ENCODE measurements at regions not wholly inside any gene's neighbourhood (a gene's known extent, or its start where the extent isn't known, plus 50 kb on each side); places are given as distances from the start of the nearest gene placed in this dataset.

DNA sequence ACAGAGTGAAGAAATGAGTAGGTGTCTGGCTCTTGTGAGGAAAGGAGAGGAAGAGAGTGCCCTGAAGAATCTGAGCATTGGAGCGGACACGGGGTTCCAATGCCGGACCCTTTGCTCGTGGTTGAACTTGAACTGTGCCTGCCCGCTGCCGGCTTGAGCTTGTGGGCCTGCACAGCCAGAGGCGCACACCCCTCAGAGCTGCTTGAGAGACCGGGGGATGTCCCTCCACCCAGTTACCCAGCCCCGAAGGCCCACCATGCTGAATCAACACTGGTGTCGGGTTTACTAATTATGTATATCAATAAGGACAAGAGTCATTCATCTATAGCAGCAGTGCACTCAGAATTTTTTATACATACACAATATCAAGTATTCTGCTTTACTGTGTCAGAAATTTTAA is 218.3 kb upstream of the CST7 start:
- H3K27ac ChIP-seq (ENCODE audit: low read depth in 2 of 2, low read length in 2 of 2): no peak overlapping the region
- no peaks in the 10 kb centered on the region for H3K36me3 ChIP-seq (ENCODE audit: control insufficient read depth in 2 of 2, insufficient read depth in 2 of 2, low read length in 2 of 2)
- no peak overlapping the region for H3K9ac ChIP-seq (ENCODE audit: low read depth in 1 of 2, low read length in 2 of 2)
- no peak overlapping the region for H3K4me3 ChIP-seq (ENCODE audit: low read length in 2 of 2)
- H3K4me1 ChIP-seq (ENCODE audit: control insufficient read depth in 2 of 2, insufficient read depth in 2 of 2, low read length in 2 of 2): no peaks in the 10 kb centered on the region
- no peaks in the 10 kb centered on the region for H3K9me3 ChIP-seq (ENCODE audit: control insufficient read depth in 2 of 2, low read length in 2 of 2)
- H3K27me3 ChIP-seq (ENCODE audit: control insufficient read depth in 2 of 2, insufficient read depth in 2 of 2, low read length in 2 of 2): peaks cover 0 to 2% of the 10 kb centered on the region in 2 donors

DNA sequence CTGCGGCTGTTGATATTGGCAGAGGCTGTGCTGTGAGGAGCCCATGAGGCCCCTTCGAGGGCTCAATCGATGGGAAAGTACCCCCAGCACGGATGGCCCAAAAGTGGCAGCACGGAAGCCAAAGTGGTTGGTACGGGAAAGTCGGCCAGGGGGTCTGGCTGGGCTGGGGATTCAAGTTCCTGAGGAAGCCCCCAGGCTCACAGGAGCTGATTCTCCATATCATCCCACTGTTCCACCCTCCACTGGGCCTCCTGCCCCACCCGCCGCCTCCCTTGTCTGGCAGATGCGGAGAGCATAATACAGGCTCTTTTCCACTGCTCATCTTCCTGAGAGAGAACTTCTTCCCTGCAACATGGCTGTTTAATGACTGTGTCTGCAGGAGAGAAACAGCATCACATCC is 217.8 kb upstream of the CST7 start:
- H3K4me1 ChIP-seq (ENCODE audit: control insufficient read depth in 2 of 2, insufficient read depth in 2 of 2, low read length in 2 of 2): no peaks in the 10 kb centered on the region
- H3K4me3 ChIP-seq (ENCODE audit: low read length in 2 of 2): no peak overlapping the region
- peaks cover 0 to 2% of the 10 kb centered on the region in 2 donors for H3K27me3 ChIP-seq (ENCODE audit: control insufficient read depth in 2 of 2, insufficient read depth in 2 of 2, low read length in 2 of 2)
- H3K36me3 ChIP-seq (ENCODE audit: control insufficient read depth in 2 of 2, insufficient read depth in 2 of 2, low read length in 2 of 2): no peaks in the 10 kb centered on the region
- H3K9me3 ChIP-seq (ENCODE audit: control insufficient read depth in 2 of 2, low read length in 2 of 2): no peaks in the 10 kb centered on the region
- no peak overlapping the region for H3K27ac ChIP-seq (ENCODE audit: low read depth in 2 of 2, low read length in 2 of 2)
- no peak overlapping the region for H3K9ac ChIP-seq (ENCODE audit: low read depth in 1 of 2, low read length in 2 of 2)

DNA sequence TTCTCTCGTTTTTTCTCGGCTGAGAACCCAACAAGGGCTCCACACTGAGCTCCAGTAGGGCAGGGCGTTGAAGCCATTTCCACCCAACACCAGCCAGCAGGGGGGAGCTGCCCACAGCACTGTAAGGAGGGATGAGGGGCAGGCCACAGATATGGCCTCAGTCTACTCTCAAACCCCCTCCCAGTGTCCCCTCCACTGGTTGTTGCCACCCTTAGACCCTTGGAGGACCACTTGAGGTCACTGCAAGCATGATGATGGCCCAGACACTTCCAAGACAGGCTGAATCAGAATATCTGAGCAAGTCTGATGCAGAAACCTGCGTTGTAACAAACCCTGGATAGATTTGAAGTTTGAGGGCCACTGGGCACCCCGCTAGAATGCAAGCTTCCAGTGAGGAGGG is 217.0 kb upstream of the CST7 start:
- no peaks in the 10 kb centered on the region for H3K9me3 ChIP-seq (ENCODE audit: control insufficient read depth in 2 of 2, low read length in 2 of 2)
- no peak overlapping the region for H3K9ac ChIP-seq (ENCODE audit: low read depth in 1 of 2, low read length in 2 of 2)
- peaks cover 0 to 2% of the 10 kb centered on the region in 2 donors for H3K27me3 ChIP-seq (ENCODE audit: control insufficient read depth in 2 of 2, insufficient read depth in 2 of 2, low read length in 2 of 2)
- no peak overlapping the region for H3K4me3 ChIP-seq (ENCODE audit: low read length in 2 of 2)
- no peak overlapping the region for H3K27ac ChIP-seq (ENCODE audit: low read depth in 2 of 2, low read length in 2 of 2)
- no peaks in the 10 kb centered on the region for H3K36me3 ChIP-seq (ENCODE audit: control insufficient read depth in 2 of 2, insufficient read depth in 2 of 2, low read length in 2 of 2)
- no peaks in the 10 kb centered on the region for H3K4me1 ChIP-seq (ENCODE audit: control insufficient read depth in 2 of 2, insufficient read depth in 2 of 2, low read length in 2 of 2)

DNA sequence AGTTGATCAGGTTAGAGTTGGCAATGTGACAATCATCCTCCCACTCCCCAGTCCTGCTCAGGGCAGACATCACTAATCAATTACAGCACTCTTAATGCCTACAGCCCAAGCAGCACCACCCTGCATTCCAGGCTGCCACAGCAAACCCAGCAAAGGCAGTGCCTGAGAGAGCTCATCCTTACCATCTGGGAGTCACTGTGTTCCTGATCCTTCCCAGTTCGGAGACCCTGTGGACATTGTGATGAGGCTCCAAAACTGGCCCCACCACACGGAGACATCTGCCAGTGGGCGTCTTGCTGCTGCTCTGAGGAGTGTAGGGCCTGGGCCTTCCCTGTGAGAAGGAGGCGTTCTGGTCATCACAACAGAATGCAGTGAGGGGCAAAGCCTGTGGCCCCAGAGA is 216.5 kb upstream of the CST7 start:
- Histone ChIP-seq H3K4me3 (ENCODE audit: low read length in 2 of 2) (no peak overlapping the region), H3K27me3 (ENCODE audit: control insufficient read depth in 2 of 2, insufficient read depth in 2 of 2, low read length in 2 of 2) (peaks cover 0 to 2% of the 10 kb centered on the region in 2 donors), H3K9ac (ENCODE audit: low read depth in 1 of 2, low read length in 2 of 2) (no peak overlapping the region), H3K36me3 (ENCODE audit: control insufficient read depth in 2 of 2, insufficient read depth in 2 of 2, low read length in 2 of 2) (no peaks in the 10 kb centered on the region), H3K9me3 (ENCODE audit: control insufficient read depth in 2 of 2, low read length in 2 of 2) (no peaks in the 10 kb centered on the region), H3K27ac (ENCODE audit: low read depth in 2 of 2, low read length in 2 of 2) (no peak overlapping the region), H3K4me1 (ENCODE audit: control insufficient read depth in 2 of 2, insufficient read depth in 2 of 2, low read length in 2 of 2) (no peaks in the 10 kb centered on the region)

DNA sequence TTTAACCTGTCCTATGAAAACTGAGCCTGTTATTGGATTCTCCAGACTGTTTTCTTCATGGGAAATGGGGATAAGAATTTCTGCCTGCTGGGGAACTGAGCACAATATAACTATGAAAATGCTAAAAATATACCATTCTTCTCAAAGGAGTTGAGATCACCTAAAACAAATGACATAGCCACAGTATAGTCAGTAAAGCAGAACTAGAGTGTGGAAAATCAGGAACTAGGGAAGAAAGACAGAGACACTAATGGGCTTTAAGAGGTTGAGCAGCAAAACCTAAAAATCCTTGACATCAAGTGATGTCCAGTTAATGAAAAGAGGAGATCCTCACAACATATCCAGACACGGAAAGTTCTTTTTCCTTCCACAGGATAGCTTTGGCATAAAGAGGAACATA is 215.7 kb upstream of the CST7 start:
- Histone ChIP-seq H3K4me3 (ENCODE audit: low read length in 2 of 2) (no peak overlapping the region), H3K9me3 (ENCODE audit: control insufficient read depth in 2 of 2, low read length in 2 of 2) (no peaks in the 10 kb centered on the region), H3K27me3 (ENCODE audit: control insufficient read depth in 2 of 2, insufficient read depth in 2 of 2, low read length in 2 of 2) (peaks cover 0 to 2% of the 10 kb centered on the region in 2 donors), H3K4me1 (ENCODE audit: control insufficient read depth in 2 of 2, insufficient read depth in 2 of 2, low read length in 2 of 2) (no peaks in the 10 kb centered on the region), H3K27ac (ENCODE audit: low read depth in 2 of 2, low read length in 2 of 2) (no peak overlapping the region), H3K9ac (ENCODE audit: low read depth in 1 of 2, low read length in 2 of 2) (no peak overlapping the region), H3K36me3 (ENCODE audit: control insufficient read depth in 2 of 2, insufficient read depth in 2 of 2, low read length in 2 of 2) (no peaks in the 10 kb centered on the region)

DNA sequence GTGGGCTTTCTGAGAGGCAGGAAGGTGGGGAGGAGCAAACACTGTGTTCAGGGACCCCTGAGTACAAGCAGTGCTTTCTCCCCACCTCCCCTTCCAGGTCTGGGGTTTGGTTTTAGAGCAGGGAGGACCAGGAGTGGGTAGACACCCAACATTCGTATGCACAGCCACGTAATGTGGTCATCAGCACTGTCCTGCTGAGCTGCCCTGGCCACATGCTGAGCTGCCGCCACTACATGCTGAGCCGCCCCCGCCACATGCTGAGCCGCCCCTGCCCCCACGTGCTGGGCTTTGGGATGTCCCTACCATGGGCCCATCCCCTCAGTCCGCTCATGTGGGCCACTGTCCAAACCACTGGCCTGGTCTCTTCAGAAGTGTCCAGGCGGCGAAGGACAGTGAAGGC is 214.9 kb upstream of the CST7 start:
- H3K27me3 ChIP-seq (ENCODE audit: control insufficient read depth in 2 of 2, insufficient read depth in 2 of 2, low read length in 2 of 2): peaks cover 0 to 2% of the 10 kb centered on the region in 2 donors
- no peaks in the 10 kb centered on the region for H3K9me3 ChIP-seq (ENCODE audit: control insufficient read depth in 2 of 2, low read length in 2 of 2)
- no peak overlapping the region for H3K4me3 ChIP-seq (ENCODE audit: low read length in 2 of 2)
- H3K9ac ChIP-seq (ENCODE audit: low read depth in 1 of 2, low read length in 2 of 2): no peak overlapping the region
- H3K27ac ChIP-seq (ENCODE audit: low read depth in 2 of 2, low read length in 2 of 2): no peak overlapping the region
- no peaks in the 10 kb centered on the region for H3K4me1 ChIP-seq (ENCODE audit: control insufficient read depth in 2 of 2, insufficient read depth in 2 of 2, low read length in 2 of 2)
- H3K36me3 ChIP-seq (ENCODE audit: control insufficient read depth in 2 of 2, insufficient read depth in 2 of 2, low read length in 2 of 2): no peaks in the 10 kb centered on the region

DNA sequence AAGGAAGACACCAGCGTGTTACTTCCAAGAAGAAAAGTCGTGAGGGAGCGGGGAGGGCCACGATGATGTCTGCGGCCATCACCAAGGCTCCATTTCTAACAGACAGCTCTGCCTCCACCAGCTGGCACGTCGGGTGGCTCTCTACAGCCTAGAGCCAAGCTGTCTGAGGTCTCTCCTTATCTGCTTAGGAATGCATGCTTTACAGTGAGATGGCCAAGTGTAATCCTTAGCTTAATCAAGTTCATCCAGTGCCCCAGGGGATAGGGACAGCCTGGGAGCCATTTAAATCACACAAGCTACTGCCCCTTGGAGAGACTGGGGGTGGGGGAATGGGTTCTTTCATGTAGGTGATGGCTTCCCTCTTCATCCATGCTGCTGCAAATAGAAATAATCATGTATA is 213.8 kb upstream of the CST7 start:
- H3K4me1 ChIP-seq (ENCODE audit: control insufficient read depth in 2 of 2, insufficient read depth in 2 of 2, low read length in 2 of 2): no peaks in the 10 kb centered on the region
- peaks cover 0 to 2% of the 10 kb centered on the region in 2 donors for H3K27me3 ChIP-seq (ENCODE audit: control insufficient read depth in 2 of 2, insufficient read depth in 2 of 2, low read length in 2 of 2)
- no peaks in the 10 kb centered on the region for H3K9me3 ChIP-seq (ENCODE audit: control insufficient read depth in 2 of 2, low read length in 2 of 2)
- no peak overlapping the region for H3K4me3 ChIP-seq (ENCODE audit: low read length in 2 of 2)
- H3K9ac ChIP-seq (ENCODE audit: low read depth in 1 of 2, low read length in 2 of 2): no peak overlapping the region
- no peak overlapping the region for H3K27ac ChIP-seq (ENCODE audit: low read depth in 2 of 2, low read length in 2 of 2)
- H3K36me3 ChIP-seq (ENCODE audit: control insufficient read depth in 2 of 2, insufficient read depth in 2 of 2, low read length in 2 of 2): no peaks in the 10 kb centered on the region

DNA sequence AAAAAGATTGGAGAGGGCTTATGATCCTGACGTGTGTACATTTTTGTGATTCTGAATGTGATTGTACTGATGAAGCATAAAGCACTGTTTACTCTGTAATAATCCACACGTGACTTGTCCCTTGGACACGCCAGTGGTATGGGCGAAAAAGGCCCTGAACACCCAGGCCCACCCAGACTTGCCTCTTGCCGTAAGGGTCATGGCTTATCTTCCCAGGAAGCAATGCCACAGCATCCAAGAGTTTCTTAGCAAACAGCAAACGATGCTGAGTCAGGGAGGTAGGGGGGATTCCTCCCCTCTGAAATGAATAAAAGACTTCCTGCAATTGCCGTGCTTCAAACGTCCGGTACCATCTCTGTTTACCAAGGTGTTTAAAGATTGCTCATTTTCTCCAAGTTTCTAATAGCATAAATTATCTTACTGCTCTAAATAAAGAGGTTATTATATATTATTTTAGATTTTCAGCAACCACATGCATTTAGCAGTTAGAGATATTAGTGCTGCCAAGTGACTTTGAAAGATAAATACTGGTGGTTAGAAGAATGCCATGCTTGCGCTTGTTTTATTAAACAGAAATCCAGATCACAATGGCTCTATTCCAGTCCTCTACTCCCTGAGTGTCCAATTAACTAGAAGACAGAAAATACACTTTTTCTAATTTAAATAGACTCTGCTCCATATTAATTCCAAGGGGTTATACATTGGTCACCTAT is 212.8 kb upstream of the CST7 start:
- no peak overlapping the region for H3K4me3 ChIP-seq (ENCODE audit: low read length in 2 of 2)
- H3K4me1 ChIP-seq (ENCODE audit: control insufficient read depth in 2 of 2, insufficient read depth in 2 of 2, low read length in 2 of 2): no peaks in the 10 kb centered on the region
- no peak overlapping the region for H3K9ac ChIP-seq (ENCODE audit: low read depth in 1 of 2, low read length in 2 of 2)
- H3K36me3 ChIP-seq (ENCODE audit: control insufficient read depth in 2 of 2, insufficient read depth in 2 of 2, low read length in 2 of 2): no peaks in the 10 kb centered on the region
- H3K27ac ChIP-seq (ENCODE audit: low read depth in 2 of 2, low read length in 2 of 2): no peak overlapping the region
- no peaks in the 10 kb centered on the region for H3K9me3 ChIP-seq (ENCODE audit: control insufficient read depth in 2 of 2, low read length in 2 of 2)
- peaks cover 0 to 2% of the 10 kb centered on the region in 2 donors for H3K27me3 ChIP-seq (ENCODE audit: control insufficient read depth in 2 of 2, insufficient read depth in 2 of 2, low read length in 2 of 2)

DNA sequence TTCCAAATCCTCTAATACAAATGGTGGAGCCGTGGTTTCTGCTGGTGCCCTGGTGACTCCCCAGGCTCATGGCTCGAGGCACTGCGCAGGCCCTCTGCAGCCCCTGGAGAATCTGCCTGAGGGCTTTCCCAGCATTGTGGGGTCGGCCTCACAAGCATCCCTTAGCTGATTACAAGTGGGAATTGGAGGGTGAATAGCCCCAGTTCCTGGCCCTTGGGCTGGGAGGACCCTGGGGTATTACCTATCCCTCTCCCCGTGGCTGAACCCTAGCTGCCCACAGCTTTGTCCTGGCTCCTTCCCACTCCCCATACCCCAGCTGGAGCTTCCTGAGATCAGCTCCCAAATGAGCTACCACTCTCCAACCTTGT is 212.2 kb upstream of the CST7 start:
- H3K4me1 ChIP-seq (ENCODE audit: control insufficient read depth in 2 of 2, insufficient read depth in 2 of 2, low read length in 2 of 2): no peaks in the 10 kb centered on the region

DNA sequence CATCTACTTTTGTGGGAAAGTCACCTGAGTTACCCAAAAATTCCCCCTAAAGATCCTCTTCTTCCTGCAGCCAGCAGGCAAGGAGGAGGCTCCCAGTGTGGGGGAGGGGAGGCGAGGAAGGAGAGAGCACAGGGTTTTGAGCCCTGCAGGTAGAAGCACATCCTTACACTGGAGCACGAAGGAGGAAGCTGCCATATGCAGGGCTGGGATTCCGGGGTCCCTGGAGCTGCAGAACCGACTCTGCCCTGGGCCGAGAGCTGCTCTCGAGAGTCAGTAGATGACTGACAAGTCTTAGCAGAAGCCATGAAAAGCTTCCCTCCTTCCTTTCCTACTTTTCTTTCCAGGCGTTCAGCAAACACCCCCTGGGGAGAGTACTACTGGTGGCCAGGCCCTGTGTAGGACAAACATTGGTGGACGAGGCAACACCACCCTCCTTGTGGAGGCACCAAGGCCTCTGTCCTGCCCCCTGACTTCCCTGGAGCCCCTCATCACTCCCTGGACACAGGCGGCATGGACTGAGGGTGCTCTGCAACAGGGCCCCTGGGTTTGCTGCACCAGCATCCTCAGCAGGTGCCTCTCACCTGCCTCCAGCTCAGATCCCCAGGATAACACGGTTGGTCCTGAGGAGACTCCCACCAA is 211.7 kb upstream of the CST7 start:
- Histone ChIP-seq H3K4me1 (ENCODE audit: control insufficient read depth in 2 of 2, insufficient read depth in 2 of 2, low read length in 2 of 2) (no peaks in the 10 kb centered on the region), H3K9ac (ENCODE audit: low read depth in 1 of 2, low read length in 2 of 2) (no peak overlapping the region), H3K36me3 (ENCODE audit: control insufficient read depth in 2 of 2, insufficient read depth in 2 of 2, low read length in 2 of 2) (no peaks in the 10 kb centered on the region), H3K4me3 (ENCODE audit: low read length in 2 of 2) (no peak overlapping the region), H3K27ac (ENCODE audit: low read depth in 2 of 2, low read length in 2 of 2) (no peak overlapping the region), H3K27me3 (ENCODE audit: control insufficient read depth in 2 of 2, insufficient read depth in 2 of 2, low read length in 2 of 2) (no peaks in the 10 kb centered on the region), H3K9me3 (ENCODE audit: control insufficient read depth in 2 of 2, low read length in 2 of 2) (no peaks in the 10 kb centered on the region)

More for the DNA sequence above, 212.2 kb upstream of the CST7 start:
- H3K9me3 ChIP-seq (ENCODE audit: control insufficient read depth in 2 of 2, low read length in 2 of 2): no peaks in the 10 kb centered on the region
- H3K36me3 ChIP-seq (ENCODE audit: control insufficient read depth in 2 of 2, insufficient read depth in 2 of 2, low read length in 2 of 2): no peaks in the 10 kb centered on the region
- H3K27me3 ChIP-seq (ENCODE audit: control insufficient read depth in 2 of 2, insufficient read depth in 2 of 2, low read length in 2 of 2): peaks cover 0 to 2% of the 10 kb centered on the region in 2 donors
- no peak overlapping the region for H3K27ac ChIP-seq (ENCODE audit: low read depth in 2 of 2, low read length in 2 of 2)
- no peak overlapping the region for H3K9ac ChIP-seq (ENCODE audit: low read depth in 1 of 2, low read length in 2 of 2)
- no peak overlapping the region for H3K4me3 ChIP-seq (ENCODE audit: low read length in 2 of 2)

Measured in mucosa of rectum (tissue), 2 donors.